Endothelial cell of umbilical vein (primary cell): ENCODE measurements at regions not wholly inside any gene's neighbourhood (a gene's known extent, or its start where the extent isn't known, plus 50 kb on each side); places are given as distances from the start of the nearest gene placed in this dataset.

Source experiments
- BruUV-seq: library from RNA; stranded (reverse); fragments of 400-500 nt; replicated peaks from 2 replicates; lab custom pipeline; 2021; lab: Mats Ljungman, UMichigan
- CTCF ChIA-PET: fragments of 300-600, 350-600 bp; sonication (Branson Sonifier 250); formaldehyde crosslinking; loops from one replicate; lab custom pipeline; 2021; ENCODE audit warnings: antibody characterized with exemption, inconsistent platforms; lab: Charles Lee
- POLR2A ChIA-PET: fragments of 300-600, 350-600 bp; sonication (Branson Sonifier 250); formaldehyde crosslinking; loops from one replicate; lab custom pipeline; 2021; ENCODE audit warnings: antibody characterized with exemption, inconsistent platforms; lab: Charles Lee
- DNase-seq: peaks from one replicate; pipeline ENCODE4 v3.0.0-alpha.2; 2011; ENCODE audit warnings: low read depth, low spot score
- FAIRE-seq: peaks from 2 replicates; lab custom pipeline; 2011; peaks lifted over from hg19 to GRCh38; lab: Jason Lieb, UNC
- H2AFZ ChIP-seq: 2 replicates; pipeline ENCODE4 v1.6.0; 2012; ENCODE audit warnings: low read depth, low read length, control low read depth, inconsistent platforms
- H3K27ac ChIP-seq: 2 replicates; pipeline ENCODE4 v1.5.1; 2011; ENCODE audit warnings: low read depth, mild to moderate bottlenecking, control low read depth, low read length, moderate library complexity; ENCODE audit not compliant: insufficient read depth
- H3K27me3 ChIP-seq, 2 experiments: 2 replicates each; pipeline versions ENCODE4 v1.6.0 to v1.6.1; 2011; ENCODE audit warnings: low read length in 2 of 2, mixed read lengths in 1 of 2; ENCODE audit not compliant: control insufficient read depth in 2 of 2, insufficient read depth in 2 of 2
- H3K36me3 ChIP-seq, 2 experiments: 2 replicates in 1 of 2; 3 replicates in 1 of 2; pipeline ENCODE4 v1.5.1; 2011; ENCODE audit warnings: low read length in 2 of 2, mild to moderate bottlenecking in 1 of 2, moderate library complexity in 1 of 2; ENCODE audit not compliant: control insufficient read depth in 2 of 2, insufficient read depth in 2 of 2; ENCODE audit errors: extremely low read depth in 1 of 2
- H3K4me1 ChIP-seq: 3 replicates; pipeline ENCODE4 v1.5.1; 2011; ENCODE audit warnings: mild to moderate bottlenecking, low read length; ENCODE audit not compliant: control insufficient read depth, insufficient read depth; ENCODE audit errors: extremely low read depth
- H3K4me2 ChIP-seq: 2 replicates; pipeline ENCODE4 v1.6.1; 2011; ENCODE audit warnings: low read length, control low read depth, mixed read lengths; ENCODE audit not compliant: insufficient read depth
- H3K4me3 ChIP-seq, 3 experiments: fragments of 200-600 bp in 1 of 3; sonication (generic), shearing (Covaris generic) in 1 of 3; replicated peaks in 1 of 3; 2 replicates each; pipeline ENCODE4 v1.5.1; 2011 to 2016; ENCODE audit warnings: control low read depth in 3 of 3, low read length in 3 of 3, mild to moderate bottlenecking in 2 of 3, inconsistent platforms in 1 of 3, low read depth in 1 of 3, moderate library complexity in 1 of 3; ENCODE audit not compliant: insufficient read depth in 1 of 3
- H3K79me2 ChIP-seq: 2 replicates; pipeline ENCODE4 v1.6.0; 2012; ENCODE audit warnings: low read length, inconsistent platforms; ENCODE audit not compliant: control insufficient read depth, insufficient read depth
- H3K9ac ChIP-seq: replicated peaks from 2 replicates; pipeline ENCODE3; 2011; ENCODE audit warnings: low read length, control low read depth; ENCODE audit not compliant: insufficient read depth; ENCODE audit errors: extremely low read depth
- H3K9me1 ChIP-seq: replicated peaks from 3 replicates; pipeline ENCODE4 v1.6.0; 2011; ENCODE audit warnings: mild to moderate bottlenecking, low read length; ENCODE audit not compliant: control insufficient read depth, insufficient read depth; ENCODE audit errors: extremely low read depth
- H3K9me3 ChIP-seq: replicated peaks from 2 replicates; pipeline ENCODE4 v1.5.1; 2012; ENCODE audit warnings: low read length, inconsistent platforms; ENCODE audit not compliant: control insufficient read depth, insufficient read depth
- H4K20me1 ChIP-seq: replicated peaks from 2 replicates; pipeline ENCODE3; 2011; ENCODE audit warnings: mild to moderate bottlenecking, low read length; ENCODE audit not compliant: control insufficient read depth, insufficient read depth; ENCODE audit errors: extremely low read depth
- EZH2 ChIP-seq: IDR thresholded peaks from 2 replicates; pipeline ENCODE4 v1.6.1; 2012; ENCODE audit warnings: borderline replicate concordance, low read depth, mild to moderate bottlenecking, moderate library complexity, low read length, inconsistent platforms; ENCODE audit not compliant: severe bottlenecking
- FOS ChIP-seq: IDR thresholded peaks from 2 replicates; pipeline ENCODE4 v1.6.1; 2011; ENCODE audit warnings: mild to moderate bottlenecking, low read length, moderate library complexity, borderline replicate concordance; ENCODE audit not compliant: insufficient read depth
- GATA2 ChIP-seq: IDR thresholded peaks from 2 replicates; pipeline ENCODE4 v1.7.0; 2011; ENCODE audit warnings: low read depth, mild to moderate bottlenecking, moderate library complexity, mixed read lengths, low read length; ENCODE audit not compliant: insufficient read length, insufficient read depth
- JUN ChIP-seq: IDR thresholded peaks from 2 replicates; pipeline ENCODE4 v1.6.1; 2011; ENCODE audit warnings: borderline replicate concordance, low read depth; ENCODE audit not compliant: insufficient read length, insufficient read depth
- MYC ChIP-seq: IDR thresholded peaks from one replicate; pipeline ENCODE4 v1.6.1; 2011; ENCODE audit warnings: mild to moderate bottlenecking, low read depth, low read length
- POLR2A ChIP-seq: IDR thresholded peaks from 2 replicates; pipeline ENCODE4 v1.6.1; 2012; ENCODE audit warnings: low read depth, mild to moderate bottlenecking, control low read depth, low read length
- POLR2AphosphoS5 ChIP-seq: IDR thresholded peaks from 2 replicates; pipeline ENCODE4 v1.6.1; 2012; ENCODE audit warnings: low read depth, mild to moderate bottlenecking, control low read depth, low read length, moderate library complexity; ENCODE audit not compliant: insufficient read depth
- dilution Hi-C: fragments of 300-500 bp; cut with MboI; formaldehyde crosslinking; loops from one replicate; pipeline ENCODE4 v1.15.0; 2019; ENCODE audit warnings: low sequenced_read_pairs; ENCODE audit not compliant: extremely low pct_ligation_motif_present
- intact Hi-C: fragments of 100-400 bp; cut with micrococcal nuclease; formaldehyde crosslinking; loops from one replicate; pipeline ENCODE4 v1.10.0; 2022
- TF ChIP-seq, protein P1 (sequence below): IDR thresholded peaks from 2 replicates; pipeline ENCODE4 v1.6.1; 2011; ENCODE audit not compliant: insufficient read depth, insufficient read length
- TF ChIP-seq, protein P2 (sequence below), 2 donors: IDR thresholded peaks; 1 replicate in 1 of 2; 2 replicates in 1 of 2; pipeline ENCODE4 v1.5.1; 2011; ENCODE audit warnings: low read length in 2 of 2, mild to moderate bottlenecking in 2 of 2, moderate library complexity in 2 of 2, control low read depth in 1 of 2, inconsistent platforms in 1 of 2, low read depth in 1 of 2; ENCODE audit not compliant: insufficient read depth in 1 of 2; ENCODE audit errors: extremely low read depth in 1 of 2

DNA sequence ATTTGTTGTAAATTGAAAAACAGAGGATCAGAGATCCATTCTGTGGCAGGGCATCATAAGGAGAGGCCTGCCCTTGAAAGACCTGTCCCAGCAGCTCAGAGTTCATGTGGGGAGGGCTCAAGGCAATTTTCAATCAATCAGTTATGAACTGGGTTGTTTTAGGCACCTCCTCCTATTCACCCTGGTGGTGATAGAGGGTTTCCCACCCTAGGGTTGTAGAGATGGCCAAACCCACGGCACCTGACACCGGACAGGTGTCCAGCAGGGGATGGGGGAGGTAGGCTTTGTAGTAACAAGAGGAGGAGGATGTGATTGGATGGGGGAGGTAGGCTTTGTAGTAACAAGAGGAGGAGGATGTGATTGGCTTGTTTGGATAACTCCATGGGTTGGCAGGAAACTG lies 205.7 kb downstream of the SOCS6 start:
- Histone ChIP-seq H3K4me3 (no peak overlapping the region), H3K27me3 (peaks cover 0 to 4% of the 10 kb centered on the region in 2 experiments), H3K4me2 (no peak overlapping the region), H3K9me3 (no peaks in the 10 kb centered on the region), H3K9ac (no peak overlapping the region), H3K36me3 (no peaks in the 10 kb centered on the region), H4K20me1 (no peaks in the 10 kb centered on the region), H3K4me1 (no peaks in the 10 kb centered on the region), H2AFZ (no peak overlapping the region), H3K27ac (no peak overlapping the region), H3K79me2 (no peaks in the 10 kb centered on the region), H3K9me1 (no peaks in the 10 kb centered on the region)
- BruUV-seq: no TSS peak
- DNase-seq: no peak
- TF ChIP-seq POLR2A (no peak), EZH2 (no peak), FOS (no peak), JUN (no peak), POLR2AphosphoS5 (no peak), MYC (no peak), GATA2 (no peak)
- TF ChIP-seq, protein P1, sequence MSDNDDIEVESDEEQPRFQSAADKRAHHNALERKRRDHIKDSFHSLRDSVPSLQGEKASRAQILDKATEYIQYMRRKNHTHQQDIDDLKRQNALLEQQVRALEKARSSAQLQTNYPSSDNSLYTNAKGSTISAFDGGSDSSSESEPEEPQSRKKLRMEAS: no peak
- TF ChIP-seq, protein P2, sequence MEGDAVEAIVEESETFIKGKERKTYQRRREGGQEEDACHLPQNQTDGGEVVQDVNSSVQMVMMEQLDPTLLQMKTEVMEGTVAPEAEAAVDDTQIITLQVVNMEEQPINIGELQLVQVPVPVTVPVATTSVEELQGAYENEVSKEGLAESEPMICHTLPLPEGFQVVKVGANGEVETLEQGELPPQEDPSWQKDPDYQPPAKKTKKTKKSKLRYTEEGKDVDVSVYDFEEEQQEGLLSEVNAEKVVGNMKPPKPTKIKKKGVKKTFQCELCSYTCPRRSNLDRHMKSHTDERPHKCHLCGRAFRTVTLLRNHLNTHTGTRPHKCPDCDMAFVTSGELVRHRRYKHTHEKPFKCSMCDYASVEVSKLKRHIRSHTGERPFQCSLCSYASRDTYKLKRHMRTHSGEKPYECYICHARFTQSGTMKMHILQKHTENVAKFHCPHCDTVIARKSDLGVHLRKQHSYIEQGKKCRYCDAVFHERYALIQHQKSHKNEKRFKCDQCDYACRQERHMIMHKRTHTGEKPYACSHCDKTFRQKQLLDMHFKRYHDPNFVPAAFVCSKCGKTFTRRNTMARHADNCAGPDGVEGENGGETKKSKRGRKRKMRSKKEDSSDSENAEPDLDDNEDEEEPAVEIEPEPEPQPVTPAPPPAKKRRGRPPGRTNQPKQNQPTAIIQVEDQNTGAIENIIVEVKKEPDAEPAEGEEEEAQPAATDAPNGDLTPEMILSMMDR (IDR thresholded peaks at IDR 0.05; ENCODE audit: extremely low read depth in 1 of 2, insufficient read depth in 1 of 2, low read depth in 1 of 2, low read length in 2 of 2): no peak
- dilution Hi-C loops: no loop called here
- intact Hi-C loops: loop anchor here (5.0 kb wide), 1 partner anchor 1288 kb away; no protein-coding TSS in a partner anchor
- CTCF ChIA-PET: no interaction called here
- POLR2A ChIA-PET: no interaction called here
- no peak for FAIRE-seq
